Ramos (cell line): ENCODE measurements at regions not wholly inside any gene's neighbourhood (a gene's known extent, or its start where the extent isn't known, plus 50 kb on each side); places are given as distances from the start of the nearest gene placed in this dataset.
"Not testable (repeated sequence)": the region's sequence is repeated elsewhere in the genome, so short reads cannot be mapped to it uniquely, and the experiment has no call there.

Experiments used
- in situ Hi-C: fragments of 300-500 bp; cut with MboI; formaldehyde crosslinking; loops from one replicate; pipeline ENCODE4 v1.14.3; 2022; ENCODE audit warnings: low sequenced_read_pairs; ENCODE audit not compliant: unreplicated experiment

DNA sequence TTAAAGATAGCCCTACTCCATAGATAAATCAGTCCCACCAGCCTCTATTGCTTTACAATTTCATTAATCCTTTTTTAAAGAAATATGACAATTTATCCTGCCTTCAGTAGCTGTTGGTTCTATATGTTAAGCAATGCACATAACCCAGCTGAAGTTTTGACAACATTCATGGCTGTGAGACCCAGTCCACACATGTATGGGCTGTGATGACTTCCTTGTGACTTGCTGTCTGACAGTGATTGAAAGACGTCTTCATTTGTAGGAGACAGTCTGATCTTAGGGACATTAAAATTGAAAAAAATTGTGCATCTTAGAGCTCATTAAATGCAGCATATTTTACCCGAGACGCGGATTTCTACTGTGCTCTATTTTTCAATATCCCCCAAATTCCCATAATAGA, 252.0 kb upstream of the ASIC2 start:
- in situ Hi-C loops, result no loop called here

DNA sequence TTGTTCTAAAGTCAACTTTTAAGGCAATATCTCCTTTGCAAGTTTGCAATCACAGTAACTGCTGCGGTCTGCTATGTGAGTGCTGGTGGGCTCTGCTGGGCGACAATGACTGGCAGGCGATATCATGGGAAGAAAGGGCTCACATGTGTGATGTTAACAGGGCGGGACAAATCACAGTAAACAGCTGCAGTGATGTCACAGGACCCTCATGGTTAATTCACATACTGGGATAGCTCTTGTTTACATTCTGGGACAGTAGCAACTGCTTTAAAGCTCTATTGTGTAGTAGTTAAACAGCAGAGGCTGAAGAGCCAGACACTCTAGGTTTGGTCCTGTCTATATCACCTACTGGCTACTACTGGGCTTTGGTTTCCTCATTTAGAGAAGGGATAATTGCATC, 257.2 kb upstream of the ASIC2 start:
- in situ Hi-C loops, result loop anchor here (10.0 kb wide), 1 partner anchor 55 kb away; no protein-coding TSS in a partner anchor

DNA sequence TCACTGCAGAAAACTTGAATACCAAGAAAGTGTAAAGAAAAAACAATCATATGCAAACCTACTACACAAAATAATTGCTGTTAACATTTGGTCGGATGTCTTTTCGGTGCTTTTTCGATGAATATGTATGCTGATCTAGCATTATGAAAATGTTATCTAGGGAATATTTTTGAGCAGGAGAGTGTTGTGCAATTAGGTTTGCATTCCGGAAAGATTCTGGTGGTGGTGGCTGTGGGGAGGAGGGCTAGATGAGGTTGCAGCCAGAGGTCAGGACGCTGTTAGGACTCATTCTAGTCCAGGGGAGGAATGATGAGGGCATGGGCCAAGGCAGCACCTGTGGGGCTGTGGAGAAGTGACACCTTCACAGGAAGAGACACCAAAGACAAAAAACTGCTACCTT, 258.0 kb upstream of the ASIC2 start:
- in situ Hi-C loops, result loop anchor here (10.0 kb wide), 1 partner anchor 56 kb away; no protein-coding TSS in a partner anchor

DNA sequence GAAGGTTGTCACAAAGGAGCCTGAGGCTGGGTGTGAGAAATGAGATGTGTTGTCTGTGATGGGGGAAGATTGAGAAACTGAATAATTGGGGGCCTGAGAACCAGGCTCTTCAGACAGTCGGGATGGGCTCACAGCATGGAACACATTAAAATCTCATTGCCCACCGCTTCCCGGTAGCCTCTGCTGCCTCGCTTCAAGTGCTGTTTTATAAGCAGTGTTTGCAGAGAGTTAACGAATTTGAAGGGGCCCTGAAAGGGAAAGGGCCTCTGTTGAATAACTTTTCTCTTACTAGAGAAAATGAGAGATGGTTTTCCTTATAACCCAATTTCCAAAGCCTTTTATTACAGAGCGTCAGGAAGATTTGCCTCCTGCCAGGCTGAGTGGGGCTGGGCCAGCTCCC, 258.8 kb upstream of the ASIC2 start:
- in situ Hi-C loops, result loop anchor here (10.0 kb wide), 1 partner anchor 57 kb away; no protein-coding TSS in a partner anchor

DNA sequence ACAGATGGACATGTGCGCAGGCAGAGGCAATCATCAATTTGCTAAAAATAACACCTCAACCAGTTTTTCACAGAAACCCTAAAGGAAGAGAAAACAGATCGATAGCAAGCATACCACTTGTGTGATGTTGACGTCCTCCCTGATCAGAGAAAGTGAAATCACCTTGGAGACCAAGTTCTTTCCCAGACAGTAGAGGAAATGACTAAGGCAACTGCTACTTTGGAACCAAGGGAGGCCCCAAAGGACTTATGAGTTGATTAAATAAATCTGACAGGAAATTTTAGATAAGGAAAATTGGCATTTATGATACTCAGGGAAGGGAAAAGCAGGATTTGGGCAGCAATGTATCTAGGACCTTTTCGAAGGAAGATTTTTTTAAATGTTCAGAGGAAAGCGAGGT, 267.1 kb upstream of the ASIC2 start:
- in situ Hi-C loops, result no loop called here

DNA sequence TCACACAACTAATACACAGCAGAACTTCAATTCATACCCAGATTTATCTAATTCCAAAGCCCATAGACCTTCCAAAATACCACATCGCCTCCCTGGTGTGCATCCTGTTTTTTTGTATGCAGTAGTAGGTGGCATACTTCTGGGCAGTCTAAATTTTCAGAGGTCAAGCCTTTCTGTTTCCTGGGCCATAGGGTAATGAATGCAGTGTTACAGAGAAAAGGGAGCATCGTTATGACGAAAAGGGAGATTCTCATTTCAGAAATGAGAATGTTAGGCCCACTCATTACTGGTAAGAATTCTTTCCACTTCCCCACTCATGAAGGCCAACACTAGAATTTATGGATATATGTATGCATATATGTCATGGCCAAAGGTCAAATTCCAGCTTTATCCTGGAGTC, 267.8 kb upstream of the ASIC2 start:
- in situ Hi-C loops, result no loop called here

DNA sequence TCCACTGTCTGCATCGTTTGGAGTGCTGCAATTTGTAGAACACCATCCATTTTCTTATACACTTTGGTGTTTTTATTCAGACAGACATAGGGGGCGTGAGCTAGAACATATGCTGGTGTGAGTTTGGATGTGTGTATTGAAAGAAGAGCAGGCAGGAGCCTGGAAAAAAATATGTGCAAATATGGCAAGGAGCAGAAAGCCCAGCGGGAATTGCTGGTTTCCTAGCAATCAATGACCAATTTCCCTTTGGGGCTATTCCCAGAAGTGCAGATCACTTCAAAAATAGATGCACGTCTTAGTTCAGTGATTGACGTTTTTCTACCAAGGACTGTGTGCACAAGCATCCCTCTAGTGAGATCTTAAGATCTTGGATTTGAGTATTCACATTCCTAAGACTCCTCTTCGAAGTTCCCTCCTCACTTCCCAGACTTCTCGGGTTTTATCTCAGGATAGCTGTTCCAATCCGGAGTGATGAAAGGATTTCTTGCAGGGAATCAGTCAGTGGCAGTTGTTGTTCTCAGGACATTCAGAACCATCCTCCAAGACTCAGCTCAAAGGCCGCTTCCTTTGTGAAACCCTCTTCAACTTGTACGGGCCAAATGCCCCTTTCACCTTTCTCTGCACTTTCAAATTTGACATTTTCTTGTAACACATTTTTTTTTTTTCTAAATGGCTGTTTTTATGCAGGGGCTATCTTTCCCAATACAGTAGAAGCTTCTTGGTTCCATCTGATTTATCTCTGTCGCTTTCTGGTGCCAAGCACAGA, 268.7 kb upstream of the ASIC2 start:
- in situ Hi-C loops, result no loop called here

DNA sequence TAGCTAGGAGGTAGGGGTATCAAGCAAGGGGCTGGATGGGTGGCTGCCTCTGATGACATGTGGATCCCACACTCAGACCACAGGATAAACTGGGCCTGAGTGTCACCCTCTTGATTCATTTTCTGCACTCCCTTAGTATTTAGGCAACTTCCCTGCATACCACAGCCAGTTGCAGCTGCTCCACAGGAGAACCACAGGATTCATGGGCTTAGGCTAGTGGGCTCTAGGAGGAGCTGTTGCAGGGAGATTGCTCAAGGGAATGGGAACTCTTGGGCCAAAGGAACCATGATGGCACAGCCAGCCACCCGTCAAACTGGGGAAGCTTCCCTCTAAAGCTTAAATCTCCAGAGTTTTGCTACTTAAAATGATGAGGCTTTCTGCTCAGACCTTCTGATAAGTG, 269.7 kb upstream of the ASIC2 start:
- in situ Hi-C loops, result no loop called here

DNA sequence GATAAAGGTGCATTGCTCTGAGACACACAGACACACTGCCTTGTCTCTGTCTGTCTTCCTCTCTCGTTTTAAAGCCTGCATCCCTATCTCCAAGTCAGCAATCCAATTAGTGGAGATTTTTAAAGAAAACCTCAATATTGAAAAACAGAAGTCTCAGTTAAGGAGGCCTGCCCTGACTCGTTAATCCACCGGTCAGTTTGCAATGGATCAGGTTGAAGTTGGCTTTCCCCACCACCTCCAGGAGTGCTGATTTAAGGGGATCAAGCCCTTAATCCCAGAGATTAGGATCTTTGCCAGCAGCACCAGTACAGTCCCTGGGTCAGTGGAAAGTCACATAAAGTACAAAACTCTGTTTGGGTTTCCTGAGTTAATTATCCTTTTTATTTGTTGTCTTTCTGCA, 271.1 kb upstream of the ASIC2 start:
- in situ Hi-C loops, result no loop called here

DNA sequence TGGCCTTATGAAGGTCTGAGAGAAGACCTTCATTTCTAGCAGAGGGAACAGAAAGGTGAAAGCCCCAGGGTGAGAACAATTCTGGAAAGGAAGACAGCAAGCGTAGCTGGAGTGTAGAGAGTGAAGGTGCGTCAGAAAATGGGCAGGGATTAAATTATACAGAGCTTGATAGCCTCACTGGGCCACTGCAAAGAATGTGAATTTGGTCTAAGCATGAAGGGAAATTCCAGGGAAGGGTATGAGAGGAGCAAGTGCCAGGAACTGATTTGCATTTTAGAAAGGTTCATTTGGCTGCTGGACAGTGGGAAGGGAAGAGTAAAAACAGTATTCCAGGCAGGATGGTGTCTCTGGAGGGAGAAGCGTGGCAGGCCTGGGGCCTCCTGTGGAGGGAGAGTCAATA, 274.1 kb upstream of the ASIC2 start:
- in situ Hi-C loops, result no loop called here

DNA sequence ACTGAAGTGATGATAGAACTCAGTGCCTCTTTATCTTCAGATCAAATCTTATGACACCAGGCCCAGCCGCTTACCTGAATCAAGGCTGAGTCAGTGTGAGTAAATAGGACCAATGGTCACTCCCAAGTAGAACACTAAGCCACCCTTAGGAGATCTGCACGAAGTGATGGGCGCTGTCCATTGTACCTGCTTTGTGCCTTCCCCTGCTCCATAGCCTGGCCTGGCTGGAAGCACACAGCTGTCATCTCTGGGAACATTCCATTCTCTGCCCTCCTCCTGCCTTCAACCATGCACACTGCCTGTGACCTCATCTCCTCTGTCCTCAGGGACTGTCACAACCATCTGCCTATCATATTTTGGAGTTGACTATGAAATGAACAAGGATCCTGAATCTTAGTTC, 279.5 kb upstream of the ASIC2 start:
- in situ Hi-C loops, result no loop called here

DNA sequence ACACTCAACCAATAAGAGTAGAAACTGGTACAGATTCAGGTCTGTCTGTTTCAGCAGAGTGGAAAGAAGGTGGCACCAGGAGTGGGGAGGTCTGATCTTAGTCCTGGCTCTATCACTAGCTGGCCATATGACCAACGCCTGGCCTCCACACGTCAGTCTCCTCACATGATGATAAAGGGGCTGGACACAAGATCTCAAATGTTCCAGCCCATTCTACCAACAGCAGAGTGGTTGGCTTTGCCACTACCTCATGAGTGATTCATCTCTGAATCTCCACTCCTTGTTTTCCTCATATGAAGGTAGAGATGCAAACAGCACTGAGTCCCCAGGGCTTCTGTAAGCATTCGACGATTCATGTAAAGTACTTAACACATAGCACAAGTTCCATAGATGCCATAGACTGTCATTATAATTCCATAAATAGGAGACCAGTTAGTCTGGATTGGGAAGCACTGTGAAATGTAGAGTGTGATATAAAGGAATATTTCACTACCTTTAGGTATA, 281.9 kb upstream of the ASIC2 start:
- in situ Hi-C loops, result no loop called here

DNA sequence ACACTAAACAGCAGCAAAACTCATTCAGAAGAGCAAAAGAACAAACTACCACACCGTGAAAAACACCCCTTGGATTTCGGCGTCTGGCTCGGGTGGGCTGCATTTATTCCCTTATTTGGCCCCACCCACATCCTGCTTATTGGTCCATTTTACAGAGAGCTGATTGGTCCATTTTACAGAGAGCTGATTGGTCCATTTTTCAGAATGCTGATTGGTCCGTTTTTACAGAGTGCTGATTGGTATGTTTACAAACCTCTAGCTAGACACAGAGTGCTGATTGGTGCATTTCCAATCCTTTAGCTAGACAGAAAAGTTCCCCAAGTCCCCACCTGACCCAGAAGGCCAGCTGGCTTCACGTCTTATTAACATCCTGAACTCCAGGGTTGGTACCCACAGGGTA, 286.6 kb upstream of the ASIC2 start:
- in situ Hi-C loops, result not testable (repeated sequence)

DNA sequence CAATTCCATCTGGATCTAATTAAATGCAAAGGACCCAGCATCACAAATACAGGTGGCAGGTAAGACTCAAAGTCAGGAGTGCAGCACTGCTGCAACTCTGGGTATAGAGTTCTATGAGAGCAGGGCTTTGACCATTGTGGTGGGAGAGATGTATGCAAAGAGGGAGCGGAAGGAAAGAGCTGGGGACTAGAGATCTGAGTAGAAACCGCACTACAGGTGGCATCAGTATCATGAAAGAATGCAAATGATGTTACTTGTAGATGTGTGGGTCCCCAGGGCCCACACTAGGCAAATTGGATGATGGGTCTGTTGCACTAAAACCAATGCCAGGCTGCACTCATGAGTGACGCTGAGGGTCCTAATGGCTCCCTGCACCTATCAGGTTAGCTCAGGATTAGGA, 287.1 kb upstream of the ASIC2 start:
- in situ Hi-C loops, result no loop called here

DNA sequence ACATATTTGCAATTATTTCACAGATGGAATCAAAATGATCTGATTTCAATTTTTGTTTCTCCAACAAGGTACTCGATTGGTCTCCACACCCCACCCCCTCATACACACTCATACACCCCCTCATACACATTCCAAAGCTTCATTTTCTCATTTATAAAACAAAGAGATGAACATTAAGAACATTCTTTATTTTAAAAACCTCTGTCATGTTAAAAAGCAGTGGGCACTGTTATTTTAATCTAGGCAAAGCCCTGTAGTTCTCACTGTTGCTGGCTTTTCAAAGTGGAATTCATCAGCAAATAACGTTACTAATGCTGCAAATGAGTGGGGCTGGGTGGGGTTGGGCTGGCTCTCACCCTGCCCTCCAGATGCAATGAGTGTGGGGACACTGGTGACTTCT, 289.6 kb upstream of the ASIC2 start:
- in situ Hi-C loops, result no loop called here

DNA sequence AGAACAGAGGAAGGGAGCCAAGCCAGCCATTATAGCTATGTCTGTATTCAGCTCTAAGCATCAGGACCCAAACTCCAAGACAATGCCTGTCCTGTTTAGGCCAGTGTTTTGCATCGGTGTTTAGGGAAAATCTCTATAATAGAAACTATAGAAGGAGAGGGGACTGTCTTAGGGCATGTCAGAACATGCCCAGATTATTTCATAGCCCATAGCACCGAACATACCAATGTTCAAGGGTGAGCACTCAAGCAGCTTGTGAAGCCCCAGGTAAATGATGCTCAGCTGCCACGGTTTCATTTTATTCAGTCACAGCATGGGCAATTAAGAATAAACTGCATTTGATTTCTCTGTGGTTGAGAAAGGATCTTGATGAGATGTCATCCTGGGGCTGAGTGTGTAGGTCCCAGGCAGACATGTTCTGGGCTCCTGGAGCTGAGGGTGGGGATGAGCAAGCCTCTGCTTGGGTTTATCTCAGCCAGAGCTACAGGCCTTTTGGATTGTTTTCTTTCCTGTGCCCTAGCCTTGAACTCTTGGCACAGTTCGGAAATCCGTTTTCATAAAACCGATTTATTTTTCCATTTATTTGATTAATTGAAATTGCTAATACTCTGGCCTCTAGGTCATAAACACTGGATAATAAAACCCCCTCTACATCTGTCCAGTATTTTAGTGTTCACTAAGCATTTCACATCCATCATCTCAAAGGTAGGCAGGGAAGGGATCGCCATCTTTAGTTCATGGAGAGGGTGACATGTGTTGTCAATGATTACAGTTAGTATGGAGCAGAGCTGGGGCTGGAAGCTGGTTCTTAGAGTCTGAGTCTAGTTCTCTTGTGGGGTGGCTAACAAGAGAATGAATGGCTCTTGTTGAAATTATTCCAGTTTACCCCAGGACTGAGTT, 290.7 kb upstream of the ASIC2 start:
- in situ Hi-C loops, result no loop called here

DNA sequence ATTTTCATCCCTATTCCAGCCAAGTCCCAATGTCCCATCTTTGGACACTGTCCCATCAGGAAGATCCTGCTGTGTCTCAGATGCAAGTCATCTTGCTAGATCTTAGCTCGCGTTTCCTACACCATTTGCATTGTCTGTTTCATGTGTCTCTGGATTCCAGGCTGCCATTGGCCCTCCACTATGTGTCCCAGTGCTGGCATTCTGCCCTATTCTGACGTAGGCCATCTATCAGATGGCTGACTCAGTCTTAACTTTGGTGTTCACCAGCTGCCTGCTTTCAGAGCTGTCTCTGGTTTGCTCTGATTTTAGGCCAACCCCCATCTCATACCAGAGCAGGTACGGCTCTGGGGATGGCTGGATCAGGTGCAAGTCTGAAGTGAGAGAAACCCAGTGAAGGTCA, 300.9 kb upstream of the ASIC2 start:
- in situ Hi-C loops, result no loop called here

DNA sequence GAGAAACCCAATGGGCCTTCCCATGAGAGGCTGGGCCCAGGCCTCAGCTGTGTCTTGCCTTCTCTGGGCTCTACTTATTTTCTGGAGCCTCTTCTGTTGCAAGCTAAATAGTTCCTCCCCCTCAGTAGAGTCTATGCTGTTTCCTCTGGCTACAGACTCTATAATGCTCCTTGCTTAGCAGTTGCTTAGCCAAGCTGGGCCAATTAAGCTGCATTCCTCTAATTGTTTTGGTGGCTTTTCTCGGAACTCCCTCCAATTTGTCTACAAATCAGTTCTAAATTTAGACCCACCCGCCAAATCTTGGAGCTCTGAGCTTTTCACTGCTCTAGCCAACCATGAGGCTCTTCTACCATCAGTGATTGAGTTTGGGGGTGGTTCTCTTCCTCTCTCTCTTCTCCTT, 302.7 kb upstream of the ASIC2 start:
- in situ Hi-C loops, result no loop called here

DNA sequence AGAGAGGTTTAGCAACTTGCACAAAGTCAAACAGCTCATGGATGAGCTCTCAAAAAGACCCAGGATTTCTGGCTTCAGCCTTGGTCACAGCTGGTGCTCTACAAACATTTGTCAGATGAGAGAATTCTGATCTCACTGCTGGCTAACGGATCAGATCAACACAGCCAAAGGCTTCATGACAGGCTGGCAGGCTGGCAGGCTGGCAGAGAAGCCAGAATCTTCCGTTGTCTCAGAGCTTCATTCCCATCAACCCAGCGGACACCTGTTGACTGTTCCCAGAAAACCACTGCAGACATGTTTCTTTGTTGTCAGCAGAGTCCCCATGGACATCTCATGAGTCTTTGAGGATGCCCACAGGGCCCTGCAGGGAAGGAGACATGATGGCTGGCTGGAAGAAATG, 303.8 kb upstream of the ASIC2 start:
- in situ Hi-C loops, result no loop called here

DNA sequence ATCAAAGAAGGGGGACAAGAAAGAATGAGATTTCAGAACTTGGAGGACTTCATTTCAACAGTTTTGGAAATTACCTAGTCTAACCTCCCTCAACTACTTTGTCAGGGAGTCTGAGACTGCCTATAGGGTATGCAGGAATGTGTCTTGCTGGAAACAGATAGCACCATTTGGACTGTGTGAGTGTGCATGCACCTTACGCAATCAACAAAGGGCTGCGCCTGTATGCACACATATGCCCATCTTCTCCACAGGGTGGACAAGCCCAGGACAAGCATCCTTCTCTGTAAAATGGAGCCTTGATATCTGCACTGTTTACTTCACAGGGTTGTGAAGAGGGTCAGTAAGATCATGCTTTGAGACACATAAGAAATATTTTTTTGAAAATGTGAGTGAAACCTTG, 305.7 kb upstream of the ASIC2 start:
- in situ Hi-C loops, result no loop called here

DNA sequence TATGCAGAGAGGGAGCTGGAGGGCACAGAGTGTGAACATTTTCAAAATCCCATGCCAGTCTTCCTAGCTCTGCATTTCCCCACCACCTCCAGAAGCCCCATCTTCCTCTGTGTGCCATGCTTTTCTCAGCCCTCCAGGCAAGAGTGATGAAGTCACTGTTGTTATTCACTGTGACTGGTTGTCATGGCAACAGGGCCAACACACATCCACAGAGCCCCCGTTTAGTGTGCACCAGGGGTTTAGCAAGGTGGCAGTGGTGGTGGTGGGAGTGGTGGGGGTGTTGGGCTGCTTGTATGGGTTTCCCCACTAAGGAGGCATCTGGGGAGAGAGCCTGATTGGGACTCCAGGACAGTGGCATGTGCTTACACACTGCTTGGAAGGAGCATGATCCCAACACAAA, 309.9 kb upstream of the ASIC2 start:
- in situ Hi-C loops, result no loop called here
